Effector memory CD8-positive, alpha-beta T cell (primary cell): ENCODE measurements at regions not wholly inside any gene's neighbourhood (a gene's known extent, or its start where the extent isn't known, plus 50 kb on each side); places are given as distances from the start of the nearest gene placed in this dataset.

Source experiments
- ATAC-seq: fragments of 150-1000 bp; cut with Tn5 transposase; replicated peaks from 2 replicates; pipeline ENCODE4 v1.10.0; 2021; ENCODE audit warnings: mild to moderate bottlenecking, moderate library complexity
- DNase-seq, 3 experiments: peaks; one replicate each; pipeline ENCODE4 v3.0.0; 2021
- H3K27ac Mint-ChIP-seq, 2 donors: one replicate each; pipeline ENCODE4 v1.8.0; 2022; ENCODE audit warnings: mild to moderate bottlenecking in 2 of 2, mixed read lengths in 2 of 2, moderate library complexity in 2 of 2
- H3K27me3 Mint-ChIP-seq, 2 donors: one replicate each; pipeline ENCODE4 v1.8.0; 2022; ENCODE audit warnings: mixed read lengths in 2 of 2
- H3K36me3 Mint-ChIP-seq: one replicate; pipeline ENCODE4 v1.8.0; 2022; ENCODE audit warnings: mild to moderate bottlenecking, moderate library complexity, mixed read lengths; ENCODE audit not compliant: insufficient read depth
- H3K4me1 Mint-ChIP-seq, 2 donors: one replicate each; pipeline ENCODE4 v1.8.0; 2022; ENCODE audit warnings: low read depth in 2 of 2, mixed read lengths in 2 of 2
- H3K4me3 Mint-ChIP-seq, 2 donors: one replicate each; pipeline ENCODE4 v1.8.0; 2022; ENCODE audit warnings: mild to moderate bottlenecking in 2 of 2, mixed read lengths in 2 of 2, moderate library complexity in 2 of 2
- H3K9me3 Mint-ChIP-seq, 2 donors: one replicate each; pipeline ENCODE4 v1.8.0; 2022; ENCODE audit warnings: mixed read lengths in 2 of 2

DNA sequence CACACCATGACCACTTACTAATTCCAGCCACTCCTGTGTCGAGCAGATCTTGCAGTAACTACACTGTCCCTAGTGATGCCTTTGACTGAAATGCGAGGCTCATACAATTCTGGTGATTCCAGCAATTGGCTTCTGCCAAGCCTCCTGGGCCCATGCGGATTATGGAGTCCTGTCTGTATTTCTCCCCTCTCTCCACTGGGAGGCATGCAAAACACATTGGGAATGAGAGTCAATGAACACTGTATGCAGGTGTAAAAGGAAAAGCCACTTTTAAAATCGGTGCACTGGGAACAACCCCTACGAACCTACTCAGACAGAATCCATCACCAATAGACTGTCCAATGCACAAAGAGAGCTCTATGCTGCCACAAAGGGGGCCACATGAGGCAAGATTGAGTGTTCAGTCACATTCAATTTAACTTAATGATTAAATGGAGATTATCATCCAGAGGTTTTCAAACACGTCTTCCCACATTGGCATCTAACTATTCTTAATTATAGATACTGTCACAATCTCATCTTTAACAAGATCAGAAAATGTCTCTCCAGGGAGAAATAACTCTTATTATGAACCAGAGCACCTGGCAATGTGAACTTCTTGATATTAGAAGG is 550.6 kb downstream of the GLRX3 start:
- Mint-ChIP-seq H3K9me3 (peaks cover 0 to 16% of the 10 kb centered on the region in 2 donors), H3K4me1 (no peaks in the 10 kb centered on the region), H3K27ac (no peak overlapping the region), H3K36me3 (no peaks in the 10 kb centered on the region), H3K27me3 (no peaks in the 10 kb centered on the region), H3K4me3 (no peak overlapping the region)
- DNase-seq (no peak), ATAC-seq (no peak)

DNA sequence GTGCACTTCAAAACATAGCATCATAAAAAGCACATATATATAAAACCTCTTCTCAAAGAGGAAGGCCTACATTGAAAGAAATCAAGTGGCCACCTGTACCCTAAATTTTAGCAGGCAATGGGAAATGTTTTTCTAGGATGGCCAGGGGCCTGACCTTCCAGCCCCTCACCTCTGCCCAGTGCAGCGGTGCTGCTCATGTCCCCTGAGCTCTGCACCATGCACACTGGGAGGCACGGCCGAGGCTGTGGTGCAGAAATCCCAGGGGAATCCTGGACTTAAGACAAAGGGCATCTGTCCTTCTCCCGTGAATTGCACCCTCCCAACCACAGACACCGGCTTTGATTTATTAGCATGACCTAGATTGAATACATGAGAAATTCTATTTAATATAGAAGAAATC is 551.4 kb downstream of the GLRX3 start:
- peaks cover 0 to 12% of the 10 kb centered on the region in 2 donors for H3K9me3 Mint-ChIP-seq
- H3K27ac Mint-ChIP-seq: no peak overlapping the region
- H3K27me3 Mint-ChIP-seq: no peaks in the 10 kb centered on the region
- H3K4me1 Mint-ChIP-seq: no peaks in the 10 kb centered on the region
- no peak overlapping the region for H3K4me3 Mint-ChIP-seq
- DNase-seq (no peak), ATAC-seq (no peak)
- no peaks in the 10 kb centered on the region for H3K36me3 Mint-ChIP-seq

DNA sequence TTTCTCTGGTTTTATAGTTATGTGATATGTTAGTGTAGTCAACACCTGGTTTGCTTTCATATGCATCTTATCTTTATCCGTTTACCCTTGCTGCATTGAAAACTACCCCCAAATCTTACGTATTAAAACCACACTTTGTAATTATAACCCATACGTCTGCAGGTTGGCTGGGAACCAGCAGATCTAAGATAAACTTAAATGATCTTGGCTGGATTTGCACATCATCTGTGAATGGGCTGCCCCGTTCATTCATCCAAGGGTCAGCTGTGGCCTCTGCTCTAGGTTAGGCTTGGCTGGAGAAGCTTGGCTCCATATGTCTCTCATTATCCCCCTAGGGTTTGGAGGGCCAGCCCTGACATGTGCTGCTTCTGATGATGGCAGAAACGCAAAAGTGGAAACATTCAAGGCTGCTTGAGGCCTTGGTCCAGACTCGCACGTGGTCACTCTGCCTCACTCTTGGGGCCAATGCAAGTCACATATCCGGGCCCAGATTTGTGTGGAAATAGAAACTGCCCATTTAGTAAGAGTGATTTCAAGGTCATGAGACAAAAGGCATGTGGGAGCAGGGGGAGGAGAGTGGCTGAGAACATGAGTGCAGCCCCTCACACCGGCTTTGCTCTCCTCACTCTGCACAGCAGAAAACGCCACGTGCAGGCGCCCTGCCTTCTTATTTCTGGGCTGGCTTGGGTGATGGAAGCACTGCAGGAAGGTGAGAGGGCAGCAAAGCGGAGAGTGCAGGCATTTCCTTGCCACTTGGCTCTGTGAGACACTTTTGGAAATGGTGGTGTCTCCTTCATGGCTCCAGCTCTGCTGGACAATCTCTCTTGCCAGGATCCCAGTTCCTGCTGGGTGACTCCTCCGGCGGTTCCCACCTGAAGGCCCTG is 553.8 kb downstream of the GLRX3 start:
- peaks cover 0 to 8% of the 10 kb centered on the region in 2 donors for H3K9me3 Mint-ChIP-seq
- no peak for ATAC-seq
- no peak for DNase-seq

DNA sequence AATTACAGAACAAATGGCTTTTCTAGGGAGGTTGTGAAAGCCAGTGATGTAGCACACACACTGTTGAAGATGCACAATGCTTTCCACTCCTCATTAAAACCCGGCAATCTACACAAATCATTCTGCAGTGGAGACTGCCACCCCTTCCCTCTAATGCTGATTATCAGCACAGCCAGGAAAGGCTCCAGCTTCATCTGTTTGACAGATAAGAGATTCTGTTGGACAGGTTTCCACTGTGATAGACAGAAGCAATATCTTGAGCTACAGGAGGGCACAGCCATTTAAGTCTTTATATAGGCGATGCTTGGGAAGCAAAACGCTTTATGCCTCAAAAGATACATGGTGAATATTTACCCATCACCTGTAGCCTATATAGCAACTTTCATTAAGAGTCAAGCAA is 555.6 kb downstream of the GLRX3 start:
- Mint-ChIP-seq H3K27me3 (no peaks in the 10 kb centered on the region), H3K4me3 (no peak overlapping the region), H3K4me1 (no peaks in the 10 kb centered on the region), H3K27ac (no peak overlapping the region), H3K36me3 (no peaks in the 10 kb centered on the region), H3K9me3 (peaks cover 5 to 7% of the 10 kb centered on the region in 2 donors)
- ATAC-seq: no peak
- DNase-seq: no peak

More for the DNA sequence above, 553.8 kb downstream of the GLRX3 start:
- H3K27me3 Mint-ChIP-seq: no peaks in the 10 kb centered on the region
- no peak overlapping the region for H3K4me3 Mint-ChIP-seq
- H3K4me1 Mint-ChIP-seq: no peaks in the 10 kb centered on the region
- no peak overlapping the region for H3K27ac Mint-ChIP-seq
- H3K36me3 Mint-ChIP-seq: no peaks in the 10 kb centered on the region

DNA sequence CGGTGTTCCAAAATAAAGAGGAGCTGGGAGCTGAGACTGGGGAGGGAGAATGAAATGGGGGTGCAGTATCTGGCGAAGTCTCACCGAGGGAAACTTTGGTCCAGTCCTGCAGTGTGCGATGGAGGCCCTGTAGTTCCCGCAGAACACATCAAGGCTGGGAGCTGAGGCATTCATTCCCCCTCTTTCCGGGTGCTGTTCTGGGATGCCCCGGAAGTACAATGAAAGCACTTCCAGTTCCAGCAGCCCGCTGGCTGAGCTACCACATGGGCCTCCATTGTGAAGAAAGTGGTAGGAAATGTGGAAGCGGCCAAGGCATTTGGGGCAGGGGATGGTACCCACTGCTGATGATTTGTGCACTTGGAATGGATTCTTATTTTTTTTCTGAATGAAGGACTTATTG is 560.7 kb downstream of the GLRX3 start:
- no peak overlapping the region for H3K27ac Mint-ChIP-seq
- H3K4me3 Mint-ChIP-seq: no peak overlapping the region
- no peaks in the 10 kb centered on the region for H3K4me1 Mint-ChIP-seq
- ATAC-seq: no peak
- H3K9me3 Mint-ChIP-seq: peaks cover 3 to 9% of the 10 kb centered on the region in 2 donors
- no peaks in the 10 kb centered on the region for H3K36me3 Mint-ChIP-seq
- DNase-seq: no peak
- H3K27me3 Mint-ChIP-seq: no peaks in the 10 kb centered on the region

DNA sequence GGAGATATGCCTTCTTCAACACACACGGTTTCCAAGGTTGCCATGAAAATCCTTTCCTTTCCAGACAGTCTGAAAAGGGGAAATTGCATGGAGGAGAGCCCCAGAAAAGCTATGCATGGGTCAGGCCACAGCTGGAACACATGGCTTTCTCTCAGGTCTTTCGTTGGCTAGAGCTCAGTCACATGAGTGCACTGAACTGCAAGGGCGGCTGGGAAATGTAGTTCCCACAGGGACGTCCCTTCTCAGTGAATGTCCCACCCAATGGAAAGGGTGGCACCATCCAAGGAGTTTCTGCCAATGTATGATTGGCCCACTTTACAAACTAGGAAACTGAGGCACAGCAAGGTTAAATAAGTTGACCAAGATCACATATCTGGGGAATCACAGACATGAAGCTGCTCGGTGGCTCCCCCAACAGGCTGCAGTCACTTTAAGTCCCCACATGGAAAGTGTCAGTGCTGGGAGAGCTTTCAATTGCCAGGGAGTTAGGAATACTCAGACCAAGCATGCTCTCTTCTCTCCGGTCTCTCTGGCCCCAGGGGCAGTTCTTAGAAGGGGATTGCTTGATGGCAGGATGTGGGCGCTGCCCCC is 571.3 kb downstream of the GLRX3 start:
- no peak overlapping the region for H3K4me3 Mint-ChIP-seq

DNA sequence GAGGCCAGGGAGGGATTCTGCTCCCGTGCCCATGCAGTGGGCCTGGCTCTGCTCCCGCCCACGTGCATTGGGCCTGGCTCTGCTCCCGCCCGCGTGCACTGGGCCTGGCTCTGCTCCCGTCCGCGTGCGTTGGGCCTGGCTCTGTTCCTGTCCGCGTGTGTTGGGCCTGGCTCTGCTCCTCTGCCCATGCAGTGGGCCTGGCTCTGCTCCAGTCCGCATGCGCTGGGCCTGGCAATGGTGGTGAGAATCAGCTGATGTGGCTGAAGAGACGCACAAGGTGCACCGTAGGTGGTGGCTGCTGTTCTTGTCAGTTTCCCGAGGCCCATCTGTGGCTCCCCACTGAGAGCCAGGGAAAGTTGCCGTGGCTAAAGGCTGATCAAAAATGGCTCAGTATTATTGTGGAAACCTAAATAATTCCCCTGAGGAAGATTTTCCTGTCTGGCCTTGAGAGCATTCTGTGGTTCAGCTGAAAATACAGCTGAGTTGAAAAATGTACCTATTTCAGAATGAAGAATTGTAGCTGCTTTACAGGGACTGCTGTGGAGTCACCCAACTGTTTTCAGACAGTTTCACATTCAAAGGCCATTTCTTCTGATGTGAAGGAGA is 572.4 kb downstream of the GLRX3 start:
- H3K36me3 Mint-ChIP-seq: no peaks in the 10 kb centered on the region
- H3K27ac Mint-ChIP-seq: no peak overlapping the region
- H3K27me3 Mint-ChIP-seq: peaks cover 0 to 6% of the 10 kb centered on the region in 2 donors
- ATAC-seq (no peak), DNase-seq (no peak)
- no peaks in the 10 kb centered on the region for H3K4me1 Mint-ChIP-seq
- no peak overlapping the region for H3K4me3 Mint-ChIP-seq
- H3K9me3 Mint-ChIP-seq: peaks cover 10 to 17% of the 10 kb centered on the region in 2 donors

More for the DNA sequence above, 571.3 kb downstream of the GLRX3 start:
- DNase-seq (no peak), ATAC-seq (no peak)
- H3K27me3 Mint-ChIP-seq: peaks cover 0 to 4% of the 10 kb centered on the region in 2 donors
- H3K36me3 Mint-ChIP-seq: no peaks in the 10 kb centered on the region
- no peak overlapping the region for H3K27ac Mint-ChIP-seq
- H3K9me3 Mint-ChIP-seq: peaks cover 7 to 17% of the 10 kb centered on the region in 2 donors
- no peaks in the 10 kb centered on the region for H3K4me1 Mint-ChIP-seq

DNA sequence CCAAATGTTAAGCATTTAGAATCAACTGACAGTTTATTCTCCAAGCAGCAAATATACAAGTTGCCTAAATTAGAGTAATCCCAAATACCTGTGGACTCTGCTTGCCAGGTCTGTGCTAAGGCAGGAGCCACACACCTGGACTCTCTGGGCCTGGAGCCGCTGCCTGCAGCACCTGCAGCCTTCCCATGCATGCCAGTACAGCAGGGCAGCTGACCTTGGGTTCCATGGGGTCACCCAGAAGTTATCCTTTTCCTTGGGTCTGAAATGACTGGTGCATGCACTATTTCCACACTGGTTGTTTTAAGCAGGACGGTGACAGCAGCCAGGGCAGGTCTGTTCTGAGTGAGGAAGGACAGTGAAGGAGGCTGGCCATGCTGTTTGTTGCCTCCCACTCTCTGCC is 573.2 kb downstream of the GLRX3 start:
- no peak for ATAC-seq
- H3K4me1 Mint-ChIP-seq: no peaks in the 10 kb centered on the region
- no peak for DNase-seq
- no peak overlapping the region for H3K27ac Mint-ChIP-seq
- peaks cover 0 to 7% of the 10 kb centered on the region in 2 donors for H3K27me3 Mint-ChIP-seq
- no peaks in the 10 kb centered on the region for H3K36me3 Mint-ChIP-seq
- no peak overlapping the region for H3K4me3 Mint-ChIP-seq
- peaks cover 10 to 17% of the 10 kb centered on the region in 2 donors for H3K9me3 Mint-ChIP-seq

DNA sequence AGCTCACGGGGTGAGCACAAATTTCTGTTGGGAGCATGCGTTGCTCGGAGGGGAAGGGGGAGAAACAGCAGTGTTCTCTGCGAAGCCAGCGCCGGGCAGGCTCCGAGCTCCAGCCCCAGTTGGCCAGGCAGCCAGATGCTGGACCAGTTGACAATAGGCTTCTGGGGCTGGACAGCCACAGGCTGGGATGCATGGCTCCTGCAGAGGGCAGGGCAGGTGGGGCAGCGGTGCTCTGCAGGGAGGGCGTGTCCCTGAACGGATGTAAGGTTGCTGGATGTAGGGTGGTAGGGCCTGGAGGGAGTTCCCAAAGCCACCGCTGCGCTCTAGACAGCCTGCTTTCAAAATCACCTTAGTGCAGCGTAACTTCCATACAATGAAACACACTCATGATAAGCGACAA is 574.9 kb downstream of the GLRX3 start:
- Mint-ChIP-seq H3K4me1 (no peaks in the 10 kb centered on the region), H3K36me3 (no peaks in the 10 kb centered on the region), H3K4me3 (no peak overlapping the region), H3K27ac (no peak overlapping the region), H3K27me3 (peaks cover 0 to 7% of the 10 kb centered on the region in 2 donors), H3K9me3 (peaks cover 5 to 6% of the 10 kb centered on the region in 2 donors)
- ATAC-seq: no peak
- DNase-seq: no peak

DNA sequence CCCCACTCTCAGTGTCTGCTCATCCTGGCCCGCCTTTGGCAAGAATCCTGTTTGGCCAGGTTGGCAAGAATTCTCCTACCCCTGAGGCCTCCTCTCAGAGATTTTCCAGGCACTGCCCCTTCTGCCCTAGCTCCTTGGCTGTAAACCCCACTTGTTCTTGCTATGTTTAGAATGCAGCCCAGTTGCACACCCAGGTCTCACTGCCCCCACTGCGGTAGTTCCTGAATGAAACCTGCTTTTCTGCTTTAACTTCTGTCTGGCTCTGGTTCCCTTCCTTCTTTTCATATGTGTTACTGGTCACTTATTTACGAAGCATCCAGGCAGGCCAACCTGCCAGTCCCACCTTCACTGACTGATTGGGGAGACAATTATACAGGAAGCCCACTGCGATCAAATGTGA is 576.9 kb downstream of the GLRX3 start:
- Mint-ChIP-seq H3K4me3 (no peak overlapping the region), H3K27me3 (peaks cover 0 to 13% of the 10 kb centered on the region in 2 donors), H3K36me3 (no peaks in the 10 kb centered on the region), H3K4me1 (no peaks in the 10 kb centered on the region), H3K27ac (no peak overlapping the region), H3K9me3 (peaks cover 0 to 7% of the 10 kb centered on the region in 2 donors)
- DNase-seq: no peak
- ATAC-seq: no peak

DNA sequence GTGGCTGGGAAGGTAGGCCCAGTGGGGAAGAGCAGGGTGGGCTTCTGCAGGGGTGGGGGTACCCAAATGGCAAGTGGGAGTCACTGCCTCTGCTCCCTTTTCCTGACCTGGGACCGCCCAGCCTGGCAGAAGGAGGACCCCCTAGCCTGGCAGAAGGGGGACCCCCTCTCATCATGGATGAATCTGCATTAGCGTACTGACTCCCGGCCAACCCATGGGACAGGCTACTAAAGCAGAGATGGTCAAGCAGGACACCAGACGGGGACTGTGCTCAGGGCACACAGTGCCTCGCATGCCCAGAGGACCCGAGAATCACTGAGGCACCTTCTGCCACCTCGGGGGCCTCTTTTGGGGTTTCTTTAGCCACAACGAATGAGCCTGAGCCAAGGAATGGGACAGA is 577.5 kb downstream of the GLRX3 start:
- H3K4me3 Mint-ChIP-seq: no peak overlapping the region
- peaks cover 0 to 9% of the 10 kb centered on the region in 2 donors for H3K9me3 Mint-ChIP-seq

DNA sequence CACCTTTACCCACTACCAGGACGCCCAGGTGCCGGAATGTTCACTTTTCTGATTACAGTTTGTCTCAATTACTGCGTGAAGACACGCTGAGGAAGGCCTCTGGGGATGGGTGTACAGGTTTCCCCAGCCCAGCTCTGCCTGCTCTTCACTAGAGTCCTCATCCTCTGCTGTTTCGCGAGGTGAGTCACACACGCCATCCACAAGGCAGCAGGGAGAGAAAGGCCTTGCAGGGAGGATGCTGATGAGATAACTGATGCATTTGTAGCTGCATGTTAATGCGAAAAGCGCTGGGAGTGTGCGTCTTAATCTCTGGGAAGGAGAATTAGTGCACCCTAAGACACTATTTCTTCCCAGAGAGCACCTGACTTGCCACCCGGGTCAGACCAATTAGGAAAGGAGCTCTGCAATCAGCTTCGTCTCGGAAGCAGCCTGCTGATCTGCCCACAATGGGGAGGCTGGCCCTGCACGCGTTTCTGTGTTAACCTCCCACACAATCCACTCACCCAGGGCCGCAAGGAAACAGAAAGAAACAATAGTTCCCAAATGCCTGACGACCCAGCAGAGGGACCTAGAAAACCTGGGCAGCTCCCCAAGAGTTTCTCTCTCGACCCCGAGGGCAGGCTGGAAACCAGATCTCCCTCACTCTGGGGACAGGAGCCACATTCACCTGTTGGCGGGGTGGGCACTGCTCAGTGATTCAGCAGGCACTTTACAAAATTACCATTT is 578.7 kb downstream of the GLRX3 start:
- no peaks in the 10 kb centered on the region for H3K36me3 Mint-ChIP-seq
- no peaks in the 10 kb centered on the region for H3K4me1 Mint-ChIP-seq
- no peak for DNase-seq
- no peak overlapping the region for H3K27ac Mint-ChIP-seq
- no peak overlapping the region for H3K4me3 Mint-ChIP-seq
- H3K9me3 Mint-ChIP-seq: peaks cover 0 to 9% of the 10 kb centered on the region in 2 donors
- H3K27me3 Mint-ChIP-seq: peaks cover 0 to 13% of the 10 kb centered on the region in 2 donors
- no peak for ATAC-seq

More for the DNA sequence above, 577.5 kb downstream of the GLRX3 start:
- Mint-ChIP-seq H3K27ac (no peak overlapping the region), H3K36me3 (no peaks in the 10 kb centered on the region), H3K4me1 (no peaks in the 10 kb centered on the region), H3K27me3 (peaks cover 0 to 13% of the 10 kb centered on the region in 2 donors)
- ATAC-seq: no peak
- DNase-seq: no peak
